Karpas-422 (cell line): ENCODE measurements at regions not wholly inside any gene's neighbourhood (a gene's known extent, or its start where the extent isn't known, plus 50 kb on each side); places are given as distances from the start of the nearest gene placed in this dataset.
"Not testable (repeated sequence)": the region's sequence is repeated elsewhere in the genome, so short reads cannot be mapped to it uniquely, and the experiment has no call there.

Experiments
- DNase-seq: peaks from one replicate; pipeline ENCODE4 v3.0.0-alpha.2; 2015
- H2AFZ ChIP-seq: fragments of 200-600 bp; sonication (generic); 2 replicates; pipeline ENCODE4 v1.6.1; 2014; ENCODE audit warnings: antibody characterized with exemption, low read length, mixed read lengths
- H3K27ac ChIP-seq: fragments of 200-600 bp; sonication (generic); 2 replicates; pipeline ENCODE4 v1.5.1; 2014; ENCODE audit warnings: mild to moderate bottlenecking, low read length, moderate library complexity
- H3K27me3 ChIP-seq: fragments of 200-600 bp; sonication (generic); 2 replicates; pipeline ENCODE4 v1.6.1; 2014; ENCODE audit warnings: low read length, mixed read lengths
- H3K36me3 ChIP-seq: fragments of 200-600 bp; sonication (generic); 2 replicates; pipeline ENCODE4 v1.6.1; 2014; ENCODE audit warnings: low read length, mixed read lengths; ENCODE audit not compliant: insufficient read depth
- H3K4me1 ChIP-seq: fragments of 200-600 bp; sonication (generic); 2 replicates; pipeline ENCODE4 v1.6.1; 2014; ENCODE audit warnings: mild to moderate bottlenecking, low read length, mixed read lengths
- H3K4me2 ChIP-seq: fragments of 200-600 bp; sonication (generic); 2 replicates; pipeline ENCODE4 v1.6.1; 2014; ENCODE audit warnings: low read length, low read depth, mild to moderate bottlenecking; ENCODE audit not compliant: poor library complexity, severe bottlenecking
- H3K4me3 ChIP-seq: fragments of 200-600 bp; sonication (generic); 2 replicates; pipeline ENCODE4 v1.5.1; 2014; ENCODE audit warnings: mild to moderate bottlenecking, antibody characterized with exemption, low read length, mixed read lengths
- H3K79me2 ChIP-seq: fragments of 200-600 bp; sonication (generic); 2 replicates; pipeline ENCODE4 v1.6.1; 2014; ENCODE audit warnings: mild to moderate bottlenecking, low read length, mixed read lengths
- H3K9ac ChIP-seq: fragments of 200-600 bp; sonication (generic); 2 replicates; pipeline ENCODE4 v1.6.0; 2014; ENCODE audit warnings: low read length
- H3K9me2 ChIP-seq: fragments of 200-600 bp; sonication (generic), shearing (Covaris generic); replicated peaks from 2 replicates; pipeline ENCODE4 v1.6.0; 2014; ENCODE audit warnings: mild to moderate bottlenecking, low read length, moderate library complexity; ENCODE audit not compliant: insufficient read depth
- H3K9me3 ChIP-seq: fragments of 300-700, 200-600 bp; sonication (generic); 2 replicates; pipeline ENCODE4 v1.6.1; 2014; ENCODE audit warnings: low read length, mixed read lengths
- H4K20me1 ChIP-seq: fragments of 200-600 bp; sonication (generic); 2 replicates; pipeline ENCODE4 v1.6.1; 2014; ENCODE audit warnings: mild to moderate bottlenecking, antibody characterized with exemption, low read length, low read depth; ENCODE audit not compliant: insufficient read depth

- H3K27ac ChIP-seq, H3K4me3 ChIP-seq, H2AFZ ChIP-seq, H4K20me1 ChIP-seq, H3K9me3 ChIP-seq, H3K9ac ChIP-seq, H3K4me2 ChIP-seq, DNase-seq, H3K27me3 ChIP-seq, H3K9me2 ChIP-seq, H3K79me2 ChIP-seq, H3K4me1 ChIP-seq, H3K36me3 ChIP-seq: not testable (repeated sequence)
Observed at GRCh38 chr3:4167230-4167629, 135.9 kb upstream of the SETMAR start.

GRCh38 chr3:4174791-4175190 is 128.4 kb upstream of the SETMAR start:
- Histone ChIP-seq H3K36me3 (no peaks in the 10 kb centered on the region), H2AFZ (no peak overlapping the region)

GRCh38 chr3:4191971-4192370 is 111.2 kb upstream of the SETMAR start:
- no peaks in the 10 kb centered on the region for H4K20me1 ChIP-seq

More at GRCh38 chr3:4174791-4175190, 128.4 kb upstream of the SETMAR start:
- no peak for DNase-seq
- Histone ChIP-seq H3K27me3 (no peaks in the 10 kb centered on the region), H3K4me2 (no peak overlapping the region), H3K9ac (no peak overlapping the region), H3K79me2 (no peaks in the 10 kb centered on the region), H4K20me1 (no peaks in the 10 kb centered on the region), H3K9me3 (no peaks in the 10 kb centered on the region), H3K27ac (no peak overlapping the region), H3K4me1 (no peaks in the 10 kb centered on the region), H3K9me2 (no peaks in the 10 kb centered on the region), H3K4me3 (no peak overlapping the region)

GRCh38 chr3:4195006-4195405 is 108.2 kb upstream of the SETMAR start:
- Histone ChIP-seq H3K27me3 (no peaks in the 10 kb centered on the region), H3K27ac (no peak overlapping the region), H3K4me2 (no peak overlapping the region), H2AFZ (no peak overlapping the region), H3K4me1 (no peaks in the 10 kb centered on the region), H3K36me3 (no peaks in the 10 kb centered on the region), H4K20me1 (no peaks in the 10 kb centered on the region), H3K9ac (no peak overlapping the region), H3K79me2 (no peaks in the 10 kb centered on the region), H3K9me2 (no peaks in the 10 kb centered on the region), H3K9me3 (no peaks in the 10 kb centered on the region), H3K4me3 (no peak overlapping the region)
- DNase-seq, result no peak

More at GRCh38 chr3:4191971-4192370, 111.2 kb upstream of the SETMAR start:
- Histone ChIP-seq H3K4me1 (no peaks in the 10 kb centered on the region), H3K4me3 (no peak overlapping the region), H2AFZ (no peak overlapping the region), H3K4me2 (no peak overlapping the region), H3K9me3 (no peaks in the 10 kb centered on the region), H3K9ac (no peak overlapping the region), H3K27me3 (no peaks in the 10 kb centered on the region), H3K79me2 (no peaks in the 10 kb centered on the region), H3K27ac (no peak overlapping the region), H3K36me3 (no peaks in the 10 kb centered on the region), H3K9me2 (no peaks in the 10 kb centered on the region)
- no peak for DNase-seq

- no peak overlapping the region for H3K9ac ChIP-seq
- H3K9me3 ChIP-seq, result no peaks in the 10 kb centered on the region
- no peaks in the 10 kb centered on the region for H3K9me2 ChIP-seq
- no peak overlapping the region for H3K4me2 ChIP-seq
- no peaks in the 10 kb centered on the region for H3K79me2 ChIP-seq
- no peaks in the 10 kb centered on the region for H3K4me1 ChIP-seq
- H3K36me3 ChIP-seq, result no peaks in the 10 kb centered on the region
- H3K27ac ChIP-seq, result no peak overlapping the region
- no peak overlapping the region for H3K4me3 ChIP-seq
- H4K20me1 ChIP-seq, result no peaks in the 10 kb centered on the region
- DNase-seq, result no peak
- H3K27me3 ChIP-seq, result no peaks in the 10 kb centered on the region
- no peak overlapping the region for H2AFZ ChIP-seq
Observed at GRCh38 chr3:4196506-4197147, 106.5 kb upstream of the SETMAR start.

GRCh38 chr3:4197670-4198069 is 105.5 kb upstream of the SETMAR start:
- H3K4me3 ChIP-seq, result no peak overlapping the region
- no peaks in the 10 kb centered on the region for H3K79me2 ChIP-seq
- H3K9me2 ChIP-seq, result no peaks in the 10 kb centered on the region
- no peaks in the 10 kb centered on the region for H3K36me3 ChIP-seq
- DNase-seq, result no peak
- H2AFZ ChIP-seq, result no peak overlapping the region
- no peaks in the 10 kb centered on the region for H3K4me1 ChIP-seq
- no peaks in the 10 kb centered on the region for H4K20me1 ChIP-seq
- H3K27me3 ChIP-seq, result no peaks in the 10 kb centered on the region
- H3K9ac ChIP-seq, result no peak overlapping the region
- no peaks in the 10 kb centered on the region for H3K9me3 ChIP-seq
- no peak overlapping the region for H3K4me2 ChIP-seq
- no peak overlapping the region for H3K27ac ChIP-seq

GRCh38 chr3:4198491-4198890 is 104.7 kb upstream of the SETMAR start:
- no peaks in the 10 kb centered on the region for H3K9me3 ChIP-seq
- H3K4me2 ChIP-seq, result no peak overlapping the region
- no peaks in the 10 kb centered on the region for H3K36me3 ChIP-seq
- no peak overlapping the region for H3K27ac ChIP-seq
- DNase-seq, result no peak
- no peaks in the 10 kb centered on the region for H3K4me1 ChIP-seq
- no peaks in the 10 kb centered on the region for H3K9me2 ChIP-seq
- no peak overlapping the region for H3K4me3 ChIP-seq
- no peaks in the 10 kb centered on the region for H4K20me1 ChIP-seq
- H3K9ac ChIP-seq, result no peak overlapping the region
- H3K27me3 ChIP-seq, result no peaks in the 10 kb centered on the region
- no peak overlapping the region for H2AFZ ChIP-seq
- H3K79me2 ChIP-seq, result no peaks in the 10 kb centered on the region

GRCh38 chr3:4204776-4205175 is 98.4 kb upstream of the SETMAR start:
- not testable (repeated sequence) for H3K4me2 ChIP-seq, H3K79me2 ChIP-seq, H3K9ac ChIP-seq, DNase-seq, H3K4me1 ChIP-seq, H3K36me3 ChIP-seq, H3K27me3 ChIP-seq, H3K4me3 ChIP-seq, H2AFZ ChIP-seq, H4K20me1 ChIP-seq, H3K27ac ChIP-seq, H3K9me3 ChIP-seq, H3K9me2 ChIP-seq

- Histone ChIP-seq H3K27ac (no peak overlapping the region), H3K9me2 (no peaks in the 10 kb centered on the region), H3K27me3 (no peaks in the 10 kb centered on the region), H3K9me3 (no peaks in the 10 kb centered on the region), H3K4me1 (no peaks in the 10 kb centered on the region), H3K9ac (no peak overlapping the region), H3K36me3 (no peaks in the 10 kb centered on the region), H3K4me3 (no peak overlapping the region), H4K20me1 (no peaks in the 10 kb centered on the region), H2AFZ (no peak overlapping the region), H3K4me2 (no peak overlapping the region), H3K79me2 (no peaks in the 10 kb centered on the region)
- DNase-seq, result no peak
Observed at GRCh38 chr3:4207672-4208071, 95.5 kb upstream of the SETMAR start.
